GM12872 (cell line): ENCODE measurements at regions not wholly inside any gene's neighbourhood (a gene's known extent, or its start where the extent isn't known, plus 50 kb on each side); places are given as distances from the start of the nearest gene placed in this dataset.

Source experiments
- CTCF ChIP-seq: IDR thresholded peaks from 3 replicates; pipeline ENCODE4 v1.5.1; 2011; ENCODE audit warnings: low read depth, mild to moderate bottlenecking, low read length, moderate library complexity; ENCODE audit not compliant: insufficient read depth

DNA sequence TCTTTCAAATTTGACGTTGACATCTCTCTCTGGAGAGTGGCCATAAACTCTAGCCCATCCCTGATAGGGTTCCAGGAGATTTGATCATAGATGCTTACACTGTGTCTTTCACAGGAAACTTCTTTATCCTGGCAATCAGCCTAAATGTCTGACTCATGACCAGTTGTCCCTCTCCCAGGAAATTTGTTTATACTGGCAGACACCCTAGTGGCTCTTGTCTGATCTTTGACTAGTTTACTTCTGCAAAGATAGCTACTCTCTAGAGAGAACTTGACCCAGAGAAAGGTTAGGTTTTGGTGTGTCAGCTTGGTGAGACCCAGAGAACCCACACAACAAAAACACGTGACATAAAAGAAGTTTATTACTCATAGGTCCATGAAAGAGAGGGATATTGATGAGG is 509.8 kb downstream of the CENPC start:
- no peak for TF ChIP-seq CTCF

GRCh38 chr4:67030636-67031035 is 514.7 kb downstream of the CENPC start:
- no peak for TF ChIP-seq CTCF

DNA sequence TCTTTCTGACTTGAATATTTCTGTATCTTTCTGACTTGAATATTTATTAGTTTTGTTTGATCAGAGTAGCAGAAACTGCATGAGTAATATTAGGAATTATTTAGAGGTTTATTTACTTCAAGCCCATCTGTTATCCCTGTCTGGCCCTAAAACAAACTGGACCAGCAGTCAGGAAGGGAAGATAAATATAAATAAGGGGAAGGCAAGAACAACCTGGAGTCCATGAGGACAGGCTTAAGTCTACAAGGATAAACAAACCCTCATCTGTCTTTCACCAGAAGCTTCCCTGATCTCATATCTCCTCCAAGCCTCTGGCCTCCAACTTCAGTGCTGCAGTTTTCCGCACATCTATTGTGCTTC is 524.9 kb downstream of the CENPC start:
- TF ChIP-seq CTCF, result no peak

DNA sequence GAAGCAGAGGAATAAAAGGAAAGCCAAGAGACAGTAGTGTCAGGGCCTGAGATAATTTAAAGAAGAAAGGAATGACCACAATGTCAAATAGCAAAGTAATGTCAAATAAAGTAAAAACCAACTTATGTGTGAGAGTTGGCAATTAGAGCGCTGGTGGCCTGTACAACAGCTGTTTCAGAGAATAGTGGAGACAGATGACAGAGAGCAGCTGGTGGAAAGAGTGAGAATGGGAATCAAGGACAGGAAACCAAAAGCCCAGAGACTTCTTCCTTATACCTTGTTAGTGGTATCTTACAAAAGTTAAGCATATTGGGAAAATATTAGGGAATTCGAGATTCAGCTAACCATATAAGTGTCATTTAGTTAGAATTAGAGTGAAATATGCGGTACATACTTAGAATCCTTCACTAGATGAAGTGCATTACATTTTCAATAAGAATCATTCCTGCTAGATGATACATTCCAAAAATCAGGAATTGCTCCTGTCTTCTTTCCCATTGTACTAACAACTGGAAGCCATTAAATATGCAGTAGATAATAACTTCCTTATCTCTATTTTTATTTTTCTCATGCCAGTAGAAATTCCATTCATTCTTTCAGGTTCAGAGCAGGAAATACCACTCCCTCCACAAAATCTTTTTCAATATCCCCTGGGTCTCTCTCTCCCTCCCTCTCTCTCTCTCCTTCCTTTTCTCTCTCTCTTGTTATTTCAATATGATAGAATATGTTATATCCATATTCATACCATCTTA is 525.4 kb downstream of the CENPC start:
- no peak for TF ChIP-seq CTCF

DNA sequence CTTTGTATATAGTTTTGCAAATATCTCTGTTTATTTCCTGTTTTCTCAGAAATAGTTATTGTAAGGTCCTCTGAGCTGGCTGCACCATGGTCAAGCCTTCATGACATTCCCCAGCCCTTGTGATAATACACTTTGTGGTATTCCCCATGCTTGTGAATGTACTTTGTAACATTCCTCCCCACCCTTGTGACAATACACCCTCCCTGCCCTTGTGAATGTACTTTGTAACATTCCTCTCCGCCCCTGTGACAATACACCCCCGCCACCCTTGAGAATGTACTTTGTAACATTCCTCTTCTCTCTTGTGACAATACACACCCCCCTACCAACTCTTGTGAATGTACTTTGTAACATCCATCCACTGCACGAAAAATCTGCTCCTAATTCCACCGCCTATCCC is 530.7 kb downstream of the CENPC start:
- TF ChIP-seq CTCF, result no peak

DNA sequence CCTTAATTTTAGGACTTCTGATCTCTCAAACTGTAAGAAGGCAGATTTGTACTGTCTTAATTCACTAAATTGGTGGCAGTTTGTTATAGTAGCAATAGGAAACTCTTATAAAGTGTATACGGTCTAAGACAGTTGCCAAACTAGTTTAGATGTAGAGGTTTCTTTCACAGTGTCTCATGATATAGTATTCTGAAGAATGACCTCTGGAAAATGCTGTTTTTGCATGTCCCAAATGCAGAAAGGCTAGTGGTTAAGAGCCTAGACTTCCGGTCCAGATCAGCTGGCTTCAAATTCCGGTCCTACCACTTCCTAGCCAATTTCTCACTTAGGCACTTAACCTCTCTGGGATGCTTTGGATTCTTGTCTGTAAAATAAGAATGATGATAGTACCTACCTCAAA is 538.5 kb downstream of the CENPC start:
- TF ChIP-seq CTCF, result no peak

DNA sequence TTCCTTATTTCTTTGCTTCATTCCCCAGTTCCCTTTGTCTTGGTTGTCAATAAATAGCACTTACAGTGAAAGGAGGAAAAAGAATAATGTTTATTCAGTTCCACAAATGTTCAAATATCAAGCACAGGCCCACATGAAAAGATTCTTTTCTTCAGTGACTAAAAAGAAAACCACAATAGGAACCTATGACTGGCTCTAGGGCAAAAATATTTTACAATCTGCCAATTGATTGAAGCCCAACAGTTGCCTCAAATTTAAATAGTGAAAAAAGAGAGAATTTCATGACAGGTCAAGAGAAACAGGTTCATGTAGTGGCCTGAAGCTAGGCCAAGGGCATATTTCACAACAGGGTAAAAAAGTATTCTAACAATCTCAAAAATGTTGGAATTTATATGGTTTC is 553.8 kb downstream of the CENPC start:
- no peak for TF ChIP-seq CTCF
